HepG2 (cell line): ENCODE measurements at regions not wholly inside any gene's neighbourhood (a gene's known extent, or its start where the extent isn't known, plus 50 kb on each side); places are given as distances from the start of the nearest gene placed in this dataset.
A peak's percentile ranks its signal among the peaks of the same experiment; 100 is the strongest.

Experiments
- CHCHD3 ChIP-seq: sonication (generic); formaldehyde crosslinking; IDR thresholded peaks from 2 replicates; pipeline ENCODE4 v1.8.0; 2022; ENCODE audit warnings: mild to moderate bottlenecking, missing genetic modification reagents, moderate library complexity
- HMG20A ChIP-seq: IDR thresholded peaks from 2 replicates; pipeline ENCODE4 v1.6.1; 2016; ENCODE audit warnings: borderline replicate concordance
- HMGA1 ChIP-seq: sonication (generic); formaldehyde crosslinking; conservative IDR thresholded peaks from 2 replicates; pipeline ENCODE4 v1.4.0; 2020; ENCODE audit warnings: missing genetic modification reagents
- HNRNPLL ChIP-seq: fragments of 200-400 bp; formaldehyde crosslinking; IDR thresholded peaks from 2 replicates; pipeline ENCODE4 v1.6.1; 2017; ENCODE audit warnings: mild to moderate bottlenecking, low read depth, low read length; ENCODE audit not compliant: poor library complexity, severe bottlenecking
- NR2F2 ChIP-seq: IDR thresholded peaks from 2 replicates; pipeline ENCODE4 v1.6.1; 2012; ENCODE audit warnings: low read depth, inconsistent platforms, borderline replicate concordance
- PAX8 ChIP-seq: sonication (generic); formaldehyde crosslinking; IDR thresholded peaks from 2 replicates; pipeline ENCODE4 v1.8.0; 2022; ENCODE audit warnings: mild to moderate bottlenecking, missing genetic modification reagents, borderline replicate concordance
- PPARG ChIP-seq: conservative IDR thresholded peaks from 2 replicates; pipeline ENCODE4 v1.6.1; 2016; ENCODE audit warnings: missing biosample characterization, missing genetic modification reagents
- SETDB1 ChIP-seq: sonication (generic); formaldehyde crosslinking; IDR thresholded peaks from 2 replicates; pipeline ENCODE4 v1.5.1; 2020; ENCODE audit warnings: missing genetic modification reagents, mild to moderate bottlenecking, borderline replicate concordance
- THYN1 ChIP-seq: sonication (generic); formaldehyde crosslinking; IDR thresholded peaks from 2 replicates; pipeline ENCODE4 v1.8.1; 2023; ENCODE audit warnings: low read depth, mild to moderate bottlenecking, moderate library complexity, missing genetic modification reagents, borderline replicate concordance
- USF2 ChIP-seq, 2 experiments: sonication (generic) in 1 of 2; formaldehyde crosslinking in 1 of 2; IDR thresholded peaks; 2 replicates each; pipeline versions ENCODE4 v1.5.1 to v1.6.1; 2011 to 2020; ENCODE audit warnings: borderline replicate concordance in 1 of 2, low read depth in 1 of 2, low read length in 1 of 2, mild to moderate bottlenecking in 1 of 2, missing genetic modification reagents in 1 of 2, moderate library complexity in 1 of 2
- ZFP37 ChIP-seq: sonication (generic); formaldehyde crosslinking; IDR thresholded peaks from 2 replicates; pipeline ENCODE4 v1.4.0; 2020; ENCODE audit warnings: missing genetic modification reagents, borderline replicate concordance
- ZNF274 ChIP-seq: sonication (generic); formaldehyde crosslinking; IDR thresholded peaks from 2 replicates; pipeline ENCODE4 v1.5.1; 2020; ENCODE audit warnings: mild to moderate bottlenecking, missing genetic modification reagents
- ZNF280B ChIP-seq: sonication (generic); formaldehyde crosslinking; IDR thresholded peaks from 2 replicates; pipeline ENCODE4 v1.5.0; 2020; ENCODE audit warnings: missing genetic modification reagents, mild to moderate bottlenecking, borderline replicate concordance
- ZNF644 ChIP-seq: IDR thresholded peaks from 2 replicates; pipeline ENCODE4 v1.6.1; 2016; ENCODE audit warnings: low read depth
- ZNF773 ChIP-seq: sonication (generic); formaldehyde crosslinking; IDR thresholded peaks from 2 replicates; pipeline ENCODE4 v1.4.0; 2020; ENCODE audit warnings: missing genetic modification reagents, borderline replicate concordance
- ZZZ3 ChIP-seq: sonication (generic); formaldehyde crosslinking; IDR thresholded peaks from 2 replicates; pipeline ENCODE4 v1.4.0; 2020; ENCODE audit warnings: missing genetic modification reagents, mild to moderate bottlenecking, borderline replicate concordance
- TF ChIP-seq, protein P1 (sequence below): sonication (generic); formaldehyde crosslinking; conservative IDR thresholded peaks from 2 replicates; pipeline ENCODE4 v1.8.0; 2022; ENCODE audit warnings: mild to moderate bottlenecking, moderate library complexity, missing genetic modification reagents
- TF ChIP-seq, protein P2 (sequence below): sonication (generic); formaldehyde crosslinking; conservative IDR thresholded peaks from 2 replicates; pipeline ENCODE4 v1.8.0; 2022; ENCODE audit warnings: low read depth, missing genetic modification reagents
- TF ChIP-seq, protein P3 (sequence below), 2 experiments: IDR thresholded peaks; 2 replicates each; pipeline ENCODE4 v1.6.1; 2011 to 2012; ENCODE audit warnings: low read length in 2 of 2, borderline replicate concordance in 1 of 2, low read depth in 1 of 2, mild to moderate bottlenecking in 1 of 2, moderate library complexity in 1 of 2

DNA sequence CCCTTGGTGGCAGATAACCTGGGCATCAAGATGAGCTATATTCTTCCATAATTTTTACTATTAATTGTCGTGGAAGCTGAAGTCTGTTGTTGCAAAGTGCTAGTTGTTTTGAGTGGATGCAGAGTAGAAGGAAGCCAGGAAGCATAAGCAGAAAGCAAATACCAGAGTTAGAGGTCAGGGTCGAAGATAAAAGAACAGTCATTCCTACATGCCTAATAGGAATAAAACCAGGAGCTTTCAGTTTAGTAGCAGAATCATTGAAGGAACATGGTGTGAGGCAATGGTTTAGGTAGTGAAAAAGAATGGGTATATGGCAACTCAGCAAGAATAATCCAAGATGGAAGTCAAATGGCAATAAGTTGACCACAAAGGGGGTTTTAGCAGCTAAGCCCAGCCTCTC lies 121.6 kb upstream of the FST start (continued):
- TF ChIP-seq SETDB1 (CRISPR knock-in tag) (no peak), ZNF773 (CRISPR knock-in tag) (no peak), USF2 (IDR thresholded peaks at IDR 0.05; ENCODE audit: low read depth, low read length) (no peak), USF2 (CRISPR knock-in tag; IDR thresholded peaks at IDR 0.05; ENCODE audit: borderline replicate concordance) (no peak), ZFP37 (no peak), THYN1 (CRISPR knock-in tag) (no peak), HMG20A (CRISPR knock-in tag) (peak; percentile 61; the same call in 1 of the 2 replicates), HNRNPLL (no peak), ZZZ3 (CRISPR knock-in tag) (no peak), PAX8 (CRISPR knock-in tag) (no peak), PPARG (CRISPR knock-in tag) (no peak), ZNF644 (peak; percentile 59; the same call in 1 of the 2 replicates), ZNF274 (CRISPR knock-in tag) (no peak), HMGA1 (no peak), CHCHD3 (no peak), NR2F2 (no peak; the same call in 1 of the 2 replicates), ZNF280B (CRISPR knock-in tag) (no peak)
- TF ChIP-seq, protein P1, sequence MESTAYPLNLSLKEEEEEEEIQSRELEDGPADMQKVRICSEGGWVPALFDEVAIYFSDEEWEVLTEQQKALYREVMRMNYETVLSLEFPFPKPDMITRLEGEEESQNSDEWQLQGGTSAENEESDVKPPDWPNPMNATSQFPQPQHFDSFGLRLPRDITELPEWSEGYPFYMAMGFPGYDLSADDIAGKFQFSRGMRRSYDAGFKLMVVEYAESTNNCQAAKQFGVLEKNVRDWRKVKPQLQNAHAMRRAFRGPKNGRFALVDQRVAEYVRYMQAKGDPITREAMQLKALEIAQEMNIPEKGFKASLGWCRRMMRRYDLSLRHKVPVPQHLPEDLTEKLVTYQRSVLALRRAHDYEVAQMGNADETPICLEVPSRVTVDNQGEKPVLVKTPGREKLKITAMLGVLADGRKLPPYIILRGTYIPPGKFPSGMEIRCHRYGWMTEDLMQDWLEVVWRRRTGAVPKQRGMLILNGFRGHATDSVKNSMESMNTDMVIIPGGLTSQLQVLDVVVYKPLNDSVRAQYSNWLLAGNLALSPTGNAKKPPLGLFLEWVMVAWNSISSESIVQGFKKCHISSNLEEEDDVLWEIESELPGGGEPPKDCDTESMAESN (CRISPR knock-in tag): no peak
- TF ChIP-seq, protein P2, sequence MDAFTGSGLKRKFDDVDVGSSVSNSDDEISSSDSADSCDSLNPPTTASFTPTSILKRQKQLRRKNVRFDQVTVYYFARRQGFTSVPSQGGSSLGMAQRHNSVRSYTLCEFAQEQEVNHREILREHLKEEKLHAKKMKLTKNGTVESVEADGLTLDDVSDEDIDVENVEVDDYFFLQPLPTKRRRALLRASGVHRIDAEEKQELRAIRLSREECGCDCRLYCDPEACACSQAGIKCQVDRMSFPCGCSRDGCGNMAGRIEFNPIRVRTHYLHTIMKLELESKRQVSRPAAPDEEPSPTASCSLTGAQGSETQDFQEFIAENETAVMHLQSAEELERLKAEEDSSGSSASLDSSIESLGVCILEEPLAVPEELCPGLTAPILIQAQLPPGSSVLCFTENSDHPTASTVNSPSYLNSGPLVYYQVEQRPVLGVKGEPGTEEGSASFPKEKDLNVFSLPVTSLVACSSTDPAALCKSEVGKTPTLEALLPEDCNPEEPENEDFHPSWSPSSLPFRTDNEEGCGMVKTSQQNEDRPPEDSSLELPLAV: no peak
- TF ChIP-seq, protein P3, sequence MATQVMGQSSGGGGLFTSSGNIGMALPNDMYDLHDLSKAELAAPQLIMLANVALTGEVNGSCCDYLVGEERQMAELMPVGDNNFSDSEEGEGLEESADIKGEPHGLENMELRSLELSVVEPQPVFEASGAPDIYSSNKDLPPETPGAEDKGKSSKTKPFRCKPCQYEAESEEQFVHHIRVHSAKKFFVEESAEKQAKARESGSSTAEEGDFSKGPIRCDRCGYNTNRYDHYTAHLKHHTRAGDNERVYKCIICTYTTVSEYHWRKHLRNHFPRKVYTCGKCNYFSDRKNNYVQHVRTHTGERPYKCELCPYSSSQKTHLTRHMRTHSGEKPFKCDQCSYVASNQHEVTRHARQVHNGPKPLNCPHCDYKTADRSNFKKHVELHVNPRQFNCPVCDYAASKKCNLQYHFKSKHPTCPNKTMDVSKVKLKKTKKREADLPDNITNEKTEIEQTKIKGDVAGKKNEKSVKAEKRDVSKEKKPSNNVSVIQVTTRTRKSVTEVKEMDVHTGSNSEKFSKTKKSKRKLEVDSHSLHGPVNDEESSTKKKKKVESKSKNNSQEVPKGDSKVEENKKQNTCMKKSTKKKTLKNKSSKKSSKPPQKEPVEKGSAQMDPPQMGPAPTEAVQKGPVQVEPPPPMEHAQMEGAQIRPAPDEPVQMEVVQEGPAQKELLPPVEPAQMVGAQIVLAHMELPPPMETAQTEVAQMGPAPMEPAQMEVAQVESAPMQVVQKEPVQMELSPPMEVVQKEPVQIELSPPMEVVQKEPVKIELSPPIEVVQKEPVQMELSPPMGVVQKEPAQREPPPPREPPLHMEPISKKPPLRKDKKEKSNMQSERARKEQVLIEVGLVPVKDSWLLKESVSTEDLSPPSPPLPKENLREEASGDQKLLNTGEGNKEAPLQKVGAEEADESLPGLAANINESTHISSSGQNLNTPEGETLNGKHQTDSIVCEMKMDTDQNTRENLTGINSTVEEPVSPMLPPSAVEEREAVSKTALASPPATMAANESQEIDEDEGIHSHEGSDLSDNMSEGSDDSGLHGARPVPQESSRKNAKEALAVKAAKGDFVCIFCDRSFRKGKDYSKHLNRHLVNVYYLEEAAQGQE (IDR thresholded peaks at IDR 0.05; ENCODE audit: borderline replicate concordance in 1 of 2, low read depth in 1 of 2, low read length in 2 of 2): no peak
